ENCODE measurements at regions not wholly inside any gene's neighbourhood (a gene's known extent, or its start where the extent isn't known, plus 50 kb on each side); places are given as distances from the start of the nearest gene placed in this dataset.

DNA sequence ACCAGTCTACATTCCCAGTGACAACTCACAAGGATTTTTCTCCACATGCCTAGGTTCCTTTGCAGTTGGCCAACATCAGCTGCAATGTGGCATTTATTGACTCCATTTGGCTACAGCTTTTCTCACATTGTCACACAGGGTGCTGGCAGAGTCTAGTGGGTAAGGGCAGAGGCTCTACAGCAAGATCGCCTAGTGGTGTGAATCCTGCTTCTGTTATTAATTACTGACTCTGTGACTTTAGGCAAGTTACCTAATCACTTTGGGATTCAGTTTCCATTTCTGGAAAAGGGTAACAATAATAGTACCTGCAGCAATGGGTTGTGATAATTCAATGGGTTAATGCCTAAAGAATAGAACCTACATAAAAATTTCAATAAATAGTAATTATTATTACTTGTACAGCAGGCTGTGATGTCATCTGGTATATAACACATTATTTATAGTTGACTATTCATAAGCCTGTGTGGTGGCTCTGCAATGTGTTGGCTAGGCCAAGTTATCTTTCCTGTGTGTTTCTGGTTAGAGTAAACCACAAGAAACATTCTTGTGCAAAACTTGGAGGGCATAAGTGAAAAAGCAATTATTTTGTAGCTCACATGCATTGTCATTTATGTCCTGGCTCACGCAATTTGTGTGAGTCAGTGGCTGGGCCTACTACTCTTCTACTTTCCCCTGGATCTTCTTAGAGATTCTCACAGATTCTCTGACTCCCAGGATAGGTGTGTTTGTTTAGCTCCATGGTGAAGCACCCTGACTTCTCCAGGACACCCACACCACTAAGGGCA, 59.5 kb downstream of the PTGS2 start:
- DNase-seq: peak in 1 of 5 experiments; percentile 87

DNA sequence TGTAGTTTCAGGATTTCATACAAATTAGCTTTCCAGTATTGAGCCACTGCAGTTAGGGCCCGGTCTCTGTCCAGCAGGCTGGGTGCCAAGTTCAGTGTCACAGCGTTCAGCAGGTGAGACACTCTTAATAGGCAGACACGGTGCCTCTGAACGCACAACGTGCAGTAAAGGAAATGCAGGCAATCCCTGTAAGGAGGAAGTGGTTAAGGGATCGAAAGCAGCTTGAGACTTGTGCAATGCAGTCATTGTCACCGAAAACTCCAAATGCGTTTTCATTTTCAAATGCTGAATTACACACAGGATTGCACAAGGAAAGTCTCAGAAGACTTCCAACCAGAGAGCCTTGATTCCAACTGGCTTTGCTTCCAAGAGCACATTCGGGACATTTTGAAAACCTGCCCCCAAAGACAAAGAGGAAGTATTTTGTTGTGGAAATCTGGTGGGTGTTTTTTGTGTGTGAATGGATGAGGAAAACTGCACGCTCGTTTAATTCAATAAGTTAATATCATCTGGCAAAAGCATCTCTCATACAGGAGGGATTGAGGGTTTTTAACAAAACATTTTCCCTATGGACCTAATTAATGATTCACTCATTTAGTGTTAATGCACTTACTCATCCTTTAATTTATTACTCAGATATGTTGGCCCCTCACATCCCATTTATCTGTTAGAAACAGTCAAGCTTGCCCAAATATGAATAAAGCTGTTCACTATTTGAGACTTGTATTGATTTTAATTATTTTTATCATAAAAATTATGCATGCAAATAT, 61.6 kb downstream of the PTGS2 start:
- DNase-seq: peak in 1 of 5 experiments; percentile 92

DNA sequence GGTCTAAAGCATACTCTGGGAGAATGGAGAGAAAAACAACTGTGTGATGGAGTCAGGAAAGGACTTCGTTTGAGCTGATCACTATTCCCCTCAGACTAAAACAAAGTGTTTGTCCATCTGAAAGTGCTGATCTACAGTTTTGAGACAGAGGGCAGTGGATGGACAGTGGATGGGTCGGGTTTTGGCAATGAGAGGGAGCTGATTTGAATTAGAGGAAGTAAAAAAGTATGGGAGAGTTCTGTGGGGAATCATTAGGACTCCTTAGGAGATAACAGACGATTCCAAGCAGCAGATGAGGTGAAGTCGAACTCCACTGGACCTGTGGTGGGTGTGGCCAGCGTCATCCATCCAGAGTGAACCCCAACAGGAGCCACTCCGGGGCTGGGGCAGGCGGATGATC, 62.3 kb downstream of the PTGS2 start:
- no peak for DNase-seq

DNA sequence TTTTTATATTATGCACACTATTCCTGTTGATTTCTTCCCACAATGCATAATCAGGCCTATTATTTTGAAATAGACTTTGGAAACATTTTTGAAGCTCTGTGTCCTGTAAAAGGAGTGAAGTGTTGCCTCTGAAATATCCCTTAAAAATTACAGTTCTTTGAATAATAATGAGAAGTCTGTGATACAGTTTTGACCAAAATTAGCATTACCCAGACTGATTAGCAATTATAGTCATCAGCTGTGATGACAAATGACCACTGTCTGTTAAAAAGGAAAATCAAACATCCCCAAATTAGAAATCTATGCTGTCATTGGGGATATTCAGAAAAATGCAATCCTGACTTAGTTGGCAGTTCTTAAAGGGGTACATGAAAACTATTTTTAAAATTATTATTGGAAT, 63.7 kb downstream of the PTGS2 start:
- DNase-seq: no peak

DNA sequence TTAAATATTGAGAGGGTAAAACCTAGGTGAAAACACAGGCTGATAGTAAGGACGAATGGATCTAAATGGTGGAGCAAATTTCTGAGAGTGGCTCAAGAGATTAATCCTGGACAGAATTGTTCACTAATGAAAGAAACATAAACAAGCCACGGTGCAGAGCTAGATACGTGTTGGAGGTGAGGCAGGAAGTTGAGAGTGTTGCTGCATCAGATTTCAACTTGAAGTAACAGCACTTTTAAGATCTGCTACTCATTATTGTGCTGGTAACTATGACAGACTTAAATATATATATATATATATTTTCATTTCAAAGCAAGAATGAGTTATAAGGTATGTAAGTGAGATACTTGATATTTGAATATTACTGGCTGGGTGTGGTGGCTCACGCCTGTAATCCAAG, 64.9 kb downstream of the PTGS2 start:
- peak in 1 of 5 experiments; percentile 68 for DNase-seq

DNA sequence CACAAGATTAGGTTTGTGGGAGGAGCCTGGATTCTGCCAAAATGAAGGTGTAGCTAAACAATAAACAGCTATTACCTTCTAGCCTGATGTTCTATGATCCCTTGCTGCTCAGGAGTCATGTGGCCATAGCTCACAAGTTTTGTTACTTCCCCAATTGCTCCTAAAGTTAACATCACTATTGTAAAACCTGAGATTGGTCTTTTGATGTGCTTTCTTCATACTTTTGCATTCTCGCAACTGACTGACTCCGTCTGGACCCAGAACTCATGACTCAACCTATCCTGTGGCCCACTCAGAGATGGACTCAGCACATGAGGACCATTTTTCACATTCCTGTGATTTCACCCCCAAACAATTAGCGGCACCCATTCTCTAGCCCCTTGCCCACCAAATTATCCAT, 69.1 kb downstream of the PTGS2 start:
- DNase-seq: no peak

DNA sequence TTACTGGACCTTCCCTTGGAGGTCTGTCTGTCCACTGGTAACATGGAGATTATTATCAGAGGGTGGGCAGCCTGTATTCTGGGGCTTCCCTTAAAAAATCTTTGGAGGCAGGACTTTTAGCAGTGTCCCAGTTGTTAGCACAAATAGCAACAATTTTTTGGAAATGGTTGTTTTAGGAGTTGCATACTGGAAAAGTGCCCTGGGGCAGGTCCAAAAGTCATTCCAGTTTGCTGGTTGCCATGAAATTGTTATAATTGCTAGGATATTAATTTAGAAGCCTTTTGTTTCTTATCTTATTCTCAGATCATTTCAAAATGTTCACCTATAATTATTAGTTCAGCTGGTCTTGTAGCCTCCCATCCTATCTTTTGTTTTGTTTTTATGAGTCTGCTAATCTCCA, 71.0 kb downstream of the PTGS2 start:
- no peak for DNase-seq

DNA sequence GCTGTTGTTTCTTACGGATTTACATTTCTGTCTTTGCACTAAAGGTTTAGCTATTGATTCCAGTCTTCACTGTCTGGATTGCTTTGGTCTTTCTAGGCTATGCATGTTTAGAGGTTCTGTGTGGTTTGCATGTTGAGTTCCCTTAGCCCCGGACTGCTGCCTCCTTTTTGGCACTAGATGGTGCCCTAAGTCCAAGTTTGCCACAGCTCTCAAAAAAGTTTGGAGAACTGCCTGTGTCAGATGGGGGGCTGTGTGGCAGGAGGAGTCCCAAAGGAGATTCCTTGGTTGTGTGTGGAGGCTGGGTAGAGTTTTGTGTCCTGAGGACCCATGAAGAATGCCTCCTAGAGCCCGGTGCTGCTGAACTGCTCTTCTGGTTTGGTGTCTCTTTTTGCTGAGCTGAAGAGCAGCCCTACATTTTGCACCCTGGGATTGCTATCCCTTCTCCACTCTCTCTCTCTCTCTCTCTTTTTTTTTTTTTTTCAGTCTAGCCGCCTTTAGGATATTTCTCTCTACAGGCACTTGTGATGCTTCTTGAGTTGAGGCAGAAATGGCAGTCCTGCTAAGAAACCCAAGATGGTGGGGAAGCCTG, 74.4 kb downstream of the PTGS2 start:
- DNase-seq: peak in 1 of 5 experiments; percentile 68

DNA sequence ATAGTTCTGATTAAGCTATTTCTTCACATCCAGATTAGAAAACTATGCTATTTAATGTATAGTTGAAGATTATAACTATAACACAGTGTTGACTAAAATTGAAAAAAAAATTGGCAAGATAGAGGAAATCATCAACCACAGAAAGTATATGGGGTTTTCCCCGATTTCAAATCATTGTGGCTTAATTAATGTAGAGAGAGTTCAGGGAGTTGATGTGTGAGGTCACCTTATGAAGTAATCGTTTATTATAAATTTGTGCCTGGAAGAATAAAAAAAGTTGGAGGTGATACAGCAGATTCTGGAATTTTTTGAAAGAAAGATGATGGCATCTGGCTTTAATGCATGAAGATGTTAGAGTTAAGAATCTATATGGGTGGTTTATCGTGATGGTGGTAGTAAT, 84.3 kb downstream of the PTGS2 start:
- DNase-seq: peak in 1 of 5 experiments; percentile 54

DNA sequence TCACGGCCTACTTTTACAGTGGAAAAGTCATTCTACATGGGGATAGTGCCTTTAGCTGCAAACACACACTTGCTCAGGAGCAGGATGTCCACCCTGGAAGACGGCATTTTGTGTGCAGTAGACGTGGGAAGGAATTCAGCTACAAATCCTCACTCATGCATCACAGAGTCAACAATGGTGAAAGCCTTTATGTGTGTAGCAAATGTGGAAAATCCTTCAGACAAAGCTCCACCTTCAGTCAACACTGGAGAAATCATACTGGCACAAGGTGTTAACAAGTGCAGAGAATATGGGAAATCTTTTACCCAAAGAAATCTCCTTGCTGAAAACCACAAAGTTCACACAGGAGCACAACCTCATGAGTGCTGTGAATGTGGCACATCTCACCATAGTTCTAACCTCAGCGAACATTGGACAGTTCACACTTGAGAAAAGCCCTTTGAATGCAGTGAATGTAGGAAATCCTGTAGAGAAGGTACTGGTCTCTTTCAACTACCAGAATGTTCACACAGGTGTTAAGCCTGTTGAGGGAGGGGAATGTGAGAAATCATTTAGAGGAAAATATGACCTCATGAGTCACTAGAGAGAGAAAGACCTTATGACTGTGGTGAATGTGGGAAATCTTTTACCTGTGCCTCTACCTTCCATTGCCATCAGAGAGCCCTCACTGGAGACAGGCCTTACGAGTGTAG, 101.8 kb downstream of the PTGS2 start:
- DNase-seq: no peak

DNA sequence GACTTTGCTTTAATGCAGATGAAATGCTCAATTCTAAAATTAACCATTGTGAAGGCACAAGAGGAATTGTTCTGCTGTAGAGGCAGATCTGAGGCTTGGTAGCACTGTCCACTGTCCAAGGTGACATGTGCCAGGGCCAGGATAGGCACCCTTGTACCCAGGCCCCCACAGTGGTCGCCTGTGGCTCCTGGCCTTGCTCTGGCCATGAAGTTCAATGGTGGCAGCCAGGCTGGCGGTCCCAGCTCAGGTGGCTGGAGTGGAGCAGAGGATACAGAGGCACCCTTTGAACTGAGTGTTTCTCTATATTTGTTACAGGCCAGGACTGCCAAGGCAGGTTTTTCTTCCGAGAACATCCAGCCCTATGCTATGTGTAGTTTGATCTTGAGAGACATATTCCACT, 102.6 kb downstream of the PTGS2 start:
- DNase-seq: no peak

DNA sequence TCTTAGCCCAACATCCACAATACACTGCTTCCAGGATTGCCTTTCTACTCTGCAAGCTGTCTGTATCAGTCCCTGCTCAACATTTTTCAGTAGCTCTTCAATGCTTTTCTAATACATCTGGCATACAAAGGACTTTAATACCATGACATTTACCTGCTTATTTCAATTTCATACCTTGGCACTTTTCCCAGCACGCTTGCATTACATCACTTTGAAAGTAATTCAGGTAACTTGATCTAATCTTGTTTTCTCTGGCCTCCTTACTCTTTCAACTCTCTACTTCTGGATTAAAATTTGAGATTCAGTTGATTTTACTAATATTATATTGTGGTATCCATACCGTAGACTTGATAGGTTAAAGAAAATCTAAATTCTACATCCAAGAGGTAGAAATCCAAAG, 103.0 kb downstream of the PTGS2 start:
- no peak for DNase-seq

DNA sequence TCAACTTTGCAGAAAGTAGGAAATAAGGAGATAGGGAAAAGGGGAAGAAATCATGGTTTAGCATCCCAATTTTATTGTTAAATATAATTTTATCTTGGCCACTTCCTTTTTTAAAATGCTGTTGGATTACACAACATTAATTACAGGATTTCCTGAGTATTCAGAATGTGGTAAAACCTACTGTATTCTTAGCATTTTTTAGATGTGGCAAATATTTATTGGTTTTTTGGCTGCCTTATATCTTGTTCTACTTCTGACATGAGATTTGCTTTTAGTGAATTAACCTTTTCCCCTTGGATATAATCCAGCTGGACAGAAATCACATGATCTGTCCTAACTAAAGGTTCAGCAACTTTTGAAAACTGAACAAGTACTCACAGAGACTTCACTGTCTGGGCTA, 104.9 kb downstream of the PTGS2 start:
- DNase-seq: no peak

DNA sequence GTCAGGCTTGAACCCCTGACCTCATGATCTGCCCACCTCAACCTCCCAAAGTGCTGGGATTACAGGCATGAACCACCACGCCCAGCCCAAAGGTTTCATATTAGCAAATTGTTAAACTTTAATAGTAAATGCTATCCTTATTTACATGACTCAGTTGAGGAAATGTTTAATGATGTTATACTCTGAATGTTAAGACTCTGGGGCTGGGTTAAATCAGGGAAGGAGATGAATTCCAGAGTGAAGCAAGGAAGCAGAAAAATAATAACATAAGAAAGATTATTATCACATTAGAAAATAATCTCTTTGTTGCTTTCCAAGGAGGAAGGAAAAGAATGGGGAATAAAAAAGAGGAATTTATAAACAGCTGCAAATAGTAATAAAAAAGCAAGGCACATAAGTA, 105.3 kb downstream of the PTGS2 start:
- no peak for DNase-seq

DNA sequence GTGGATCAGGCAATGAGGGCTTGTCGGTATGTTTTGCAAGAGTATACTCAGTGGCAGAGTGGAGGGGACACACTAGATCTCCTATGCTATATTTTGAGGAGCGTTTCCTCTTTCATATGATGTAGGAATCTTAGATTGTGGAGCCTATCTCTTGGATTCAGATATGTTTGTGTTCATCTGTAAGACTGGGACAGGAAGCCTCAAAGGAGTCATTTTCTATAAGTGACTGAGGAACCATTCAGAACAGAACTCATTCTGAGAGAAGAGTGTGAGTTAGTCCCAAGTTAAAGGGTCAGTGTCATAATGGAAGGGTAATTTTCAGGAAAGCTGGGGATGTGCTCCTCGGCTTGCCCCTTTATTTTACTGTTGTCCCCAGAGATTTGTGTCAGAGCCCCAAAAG, 107.7 kb downstream of the PTGS2 start:
- DNase-seq: no peak

DNA sequence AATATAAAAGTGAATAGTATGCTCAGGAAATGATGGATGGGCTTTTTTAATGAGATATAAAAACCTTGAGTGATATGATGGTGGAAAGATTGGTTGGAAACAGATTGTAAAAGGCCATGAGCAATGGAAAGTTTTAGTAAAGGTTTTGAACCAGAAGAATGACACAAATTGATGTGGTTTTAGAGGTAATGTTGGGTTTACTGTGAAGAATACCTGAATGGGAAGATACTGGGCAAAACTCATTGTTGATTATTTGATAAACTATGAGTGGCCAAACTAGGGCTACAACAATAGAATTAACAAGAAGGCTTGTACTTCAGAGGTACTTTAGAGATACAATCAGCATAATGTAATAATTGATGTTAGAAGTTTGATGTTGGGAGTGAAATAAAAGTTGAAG, 108.5 kb downstream of the PTGS2 start:
- DNase-seq: no peak

DNA sequence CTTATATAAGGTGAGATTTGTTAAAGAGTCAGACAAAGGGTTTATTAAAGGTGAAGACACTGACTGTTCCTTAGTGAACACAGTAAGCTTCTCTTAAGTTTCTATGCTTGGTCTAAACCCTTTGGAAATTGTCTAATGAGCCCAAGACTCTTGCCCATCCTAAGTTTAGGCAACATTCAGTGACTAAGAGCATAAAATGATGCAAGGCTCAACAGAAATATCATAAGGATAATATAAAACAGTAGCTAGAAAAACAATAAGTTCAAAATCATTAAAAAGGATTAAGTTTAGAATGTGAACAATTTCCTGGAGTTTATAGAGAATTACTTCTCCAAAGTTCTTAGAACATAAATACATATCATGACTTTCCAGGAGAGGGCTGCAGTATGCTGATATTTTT, 108.9 kb upstream of the PDC start:
- DNase-seq: no peak

DNA sequence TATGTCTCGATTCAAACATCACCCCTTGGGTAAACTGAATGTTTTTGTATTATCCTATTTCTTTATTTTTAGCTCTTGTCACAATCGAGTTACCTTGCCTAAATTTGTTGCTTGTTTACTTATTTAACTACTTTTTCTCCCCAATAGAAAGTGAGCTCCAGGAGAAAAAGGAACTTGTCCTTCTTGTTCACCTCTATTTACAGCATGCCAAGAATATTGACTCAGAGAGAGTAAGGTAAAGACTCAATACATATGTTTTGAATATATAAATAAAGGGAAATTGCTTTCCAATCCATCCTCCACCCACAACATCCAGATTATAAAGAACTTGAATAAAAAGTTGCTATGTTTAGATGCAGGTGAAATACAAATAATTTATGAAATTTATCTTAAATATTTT, 107.3 kb upstream of the PDC start:
- DNase-seq: no peak

DNA sequence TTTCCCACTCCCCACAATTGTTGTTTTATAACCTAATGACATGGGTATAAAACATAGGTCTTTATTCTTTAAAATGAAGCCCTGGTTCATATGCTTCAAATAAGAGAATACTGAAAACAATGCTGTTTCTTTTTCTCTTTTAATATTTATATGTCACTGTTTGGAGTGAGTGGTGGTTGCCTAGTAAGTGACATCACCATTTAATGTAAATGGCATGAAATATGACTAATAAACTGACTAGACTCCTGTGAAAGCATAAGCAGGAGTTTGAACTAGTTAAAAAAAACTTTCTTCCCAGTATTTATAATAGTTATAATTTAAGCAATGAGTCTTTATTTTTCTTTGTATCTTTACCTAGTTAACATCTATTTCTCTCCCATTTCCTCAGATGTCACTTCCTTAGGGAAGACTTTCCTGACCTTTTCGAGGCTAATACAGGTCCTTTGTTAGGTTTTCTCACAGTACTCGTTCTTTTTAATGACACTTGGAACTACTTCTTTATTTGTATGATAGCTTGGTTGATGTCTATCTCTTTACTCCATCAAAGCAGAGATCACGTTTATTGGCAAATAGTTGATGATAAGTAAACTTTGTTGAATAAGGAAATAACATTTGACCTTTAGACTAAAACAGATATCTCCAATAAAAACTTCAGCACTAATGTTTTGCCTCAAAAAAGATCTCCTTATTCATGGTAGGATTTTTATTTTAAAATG, 105.4 kb upstream of the PDC start:
- DNase-seq: no peak

DNA sequence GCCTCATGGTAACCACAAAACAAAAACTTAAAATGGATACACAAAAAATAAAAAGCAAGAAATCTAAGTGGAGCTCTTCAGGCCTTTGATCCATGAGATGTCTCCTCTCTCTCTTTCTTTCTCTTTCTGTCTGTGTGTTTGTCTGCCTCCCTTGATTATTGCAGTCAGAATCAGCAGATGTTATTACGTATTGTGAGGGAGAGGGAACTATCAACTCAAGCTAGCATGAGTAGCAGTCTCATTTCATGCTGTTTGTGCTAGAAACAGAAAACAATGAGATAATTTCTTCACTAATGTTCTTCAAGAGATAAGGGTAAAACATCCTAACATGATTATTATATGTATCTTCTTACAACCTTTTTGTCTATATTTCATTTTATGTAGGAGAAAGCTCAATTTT, 103.7 kb upstream of the PDC start:
- no peak for DNase-seq

DNA sequence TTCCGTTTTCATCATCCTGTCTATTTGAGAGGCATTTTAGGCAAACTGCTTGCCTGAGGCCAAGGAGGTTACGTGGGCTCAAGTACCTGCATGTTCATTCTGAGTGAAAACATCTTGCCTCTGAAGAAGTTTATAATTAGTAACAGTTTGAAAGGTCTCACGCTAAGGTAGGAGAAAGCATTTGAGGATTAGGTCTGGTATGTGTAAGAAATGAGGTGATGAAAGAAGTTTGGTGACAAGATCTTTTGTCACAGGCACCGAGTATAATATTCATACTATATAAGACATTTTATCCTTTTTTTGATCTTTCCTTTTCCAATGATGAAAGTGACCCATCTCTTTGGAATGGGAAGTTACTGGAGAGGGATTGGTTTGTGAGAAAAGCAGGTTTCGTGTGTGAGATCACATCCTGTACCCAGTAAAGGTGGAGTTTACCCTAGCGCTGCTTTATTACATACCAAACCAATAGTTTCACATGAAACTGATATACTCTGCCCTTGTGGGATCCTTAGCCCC, 98.7 kb upstream of the PDC start:
- no peak for DNase-seq

DNA sequence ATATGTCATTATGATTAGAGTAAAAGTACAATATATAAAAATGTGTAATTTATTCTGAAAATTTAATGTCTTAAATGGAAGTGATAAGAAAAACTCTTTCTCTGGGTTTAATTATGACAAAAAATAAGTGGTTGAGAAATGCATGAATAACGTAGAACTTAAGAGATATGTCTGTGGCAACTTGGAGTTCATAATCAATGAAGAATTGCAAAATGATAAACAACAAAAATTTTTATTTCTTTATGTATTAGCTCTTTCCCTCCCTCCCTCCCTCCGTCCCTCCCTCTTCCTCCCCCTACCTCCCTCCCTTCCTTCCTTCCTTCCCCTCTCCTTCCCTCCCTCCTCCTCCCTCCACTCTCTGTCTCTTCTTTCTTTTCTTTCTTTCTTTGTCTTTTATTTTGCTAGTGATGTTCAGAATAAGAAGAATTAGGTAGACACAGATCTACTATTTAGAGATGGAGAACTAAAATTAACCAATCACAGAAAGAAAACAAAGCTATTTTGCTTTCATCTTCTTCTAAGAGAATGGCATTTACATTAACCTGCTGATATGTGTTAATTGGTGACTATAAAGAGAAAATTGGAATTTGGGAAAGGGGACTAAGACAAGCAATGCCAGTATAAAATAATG, 96.3 kb upstream of the PDC start:
- DNase-seq: no peak

All from T-helper 2 cell (primary cell).